ENCODE measurements at regions not wholly inside any gene's neighbourhood (a gene's known extent, or its start where the extent isn't known, plus 50 kb on each side); places are given as distances from the start of the nearest gene placed in this dataset.

- no peak for DNase-seq
Observed at GRCh38 chr18:76771192-76771799, 51.1 kb upstream of the ZNF236 start.

GRCh38 chr18:76767954-76768353 lies 54.4 kb upstream of the ZNF236 start:
- no peak for DNase-seq

GRCh38 chr18:76766429-76766828 lies 55.9 kb upstream of the ZNF236 start:
- DNase-seq, result no peak

GRCh38 chr18:76765649-76766048 lies 56.7 kb upstream of the ZNF236 start:
- peak; percentile 7 for DNase-seq

- no peak for DNase-seq
Observed at GRCh38 chr18:76764291-76764901, 58.0 kb upstream of the ZNF236 start.

GRCh38 chr18:76759056-76759455 lies 63.3 kb upstream of the ZNF236 start:
- DNase-seq, result no peak

- no peak for DNase-seq
Observed at GRCh38 chr18:76757925-76758324, 64.4 kb upstream of the ZNF236 start.

GRCh38 chr18:76757335-76757734 lies 65.0 kb upstream of the ZNF236 start:
- DNase-seq, result no peak

GRCh38 chr18:76756531-76757253 lies 65.7 kb upstream of the ZNF236 start:
- DNase-seq, result no peak

GRCh38 chr18:76754351-76754750 lies 68.0 kb upstream of the ZNF236 start:
- DNase-seq, result no peak

- DNase-seq, result no peak
Observed at GRCh38 chr18:76752400-76752799, 70.0 kb upstream of the ZNF236 start.

- no peak for DNase-seq
Observed at GRCh38 chr18:76750917-76751890, 71.2 kb upstream of the ZNF236 start.

GRCh38 chr18:76750269-76750668 lies 72.1 kb upstream of the ZNF236 start:
- no peak for DNase-seq

GRCh38 chr18:76747676-76748075 lies 74.7 kb upstream of the ZNF236 start:
- DNase-seq, result no peak

GRCh38 chr18:76741346-76741745 lies 81.0 kb upstream of the ZNF236 start:
- no peak for DNase-seq

GRCh38 chr18:76736309-76736708 lies 86.0 kb upstream of the ZNF236 start:
- DNase-seq, result no peak

- DNase-seq, result no peak
Observed at GRCh38 chr18:76730901-76731300, 91.5 kb upstream of the ZNF236 start.

- DNase-seq, result no peak
Observed at GRCh38 chr18:76727589-76727988, 94.8 kb upstream of the ZNF236 start.

- DNase-seq, result no peak
Observed at GRCh38 chr18:76725445-76725844, 96.9 kb upstream of the ZNF236 start.

GRCh38 chr18:76722224-76723061 lies 99.9 kb upstream of the ZNF236 start:
- DNase-seq, result no peak

GRCh38 chr18:76721207-76721996 lies 101.0 kb upstream of the ZNF236 start:
- no peak for DNase-seq
